ENCODE measurements at regions not wholly inside any gene's neighbourhood (a gene's known extent, or its start where the extent isn't known, plus 50 kb on each side); places are given as distances from the start of the nearest gene placed in this dataset.

DNA sequence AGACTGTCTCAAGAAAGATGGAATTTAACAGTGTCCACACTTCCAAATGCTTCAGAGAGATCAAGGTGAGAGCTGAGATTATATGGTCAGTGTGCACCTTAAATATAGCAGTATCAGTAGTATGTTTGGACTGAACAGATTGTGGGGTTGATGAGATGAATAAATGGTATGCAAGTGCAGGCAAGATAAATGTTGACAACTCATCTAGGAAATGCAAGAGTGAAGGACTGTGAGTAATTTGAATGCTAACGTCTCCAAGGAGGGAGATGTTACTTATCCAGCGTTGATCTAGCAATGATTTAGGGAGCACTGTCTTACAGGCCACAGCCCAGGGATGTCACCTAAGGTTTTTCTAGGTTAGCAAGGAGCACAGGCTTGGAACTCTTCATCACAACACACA lies 170.7 kb upstream of the GALNT2 start:
- Histone ChIP-seq H2AK5ac (ENCODE audit: low read length, severe bottlenecking) (no peak overlapping the region), H3K27me3 (ENCODE audit: control insufficient read depth in 1 of 2, insufficient read depth in 1 of 2, low read length in 2 of 2) (peaks cover 6 to 15% of the 10 kb centered on the region in 2 experiments), H3K36me3 (ENCODE audit: control insufficient read depth in 1 of 2, insufficient read depth in 2 of 2, low read depth in 1 of 2, low read length in 2 of 2) (no peaks in the 10 kb centered on the region), H3K18ac (ENCODE audit: low read depth in 1 of 2, low read length in 2 of 2) (no peak overlapping the region), H3K4me3 (ENCODE audit: insufficient read depth in 1 of 2, low read depth in 1 of 2, low read length in 2 of 2) (no peak overlapping the region), H3K4me2 (ENCODE audit: low read length, poor library complexity, severe bottlenecking) (no peak overlapping the region), H3K14ac (ENCODE audit: low read length in 2 of 2) (no peak overlapping the region), H3K4ac (ENCODE audit: low read depth in 1 of 2, low read length in 2 of 2) (no peak overlapping the region), H3K4me1 (ENCODE audit: control insufficient read depth, insufficient read depth, low read depth, low read length) (no peaks in the 10 kb centered on the region), H2BK15ac (ENCODE audit: low read depth, poor library complexity, severe bottlenecking) (no peak overlapping the region), H4K8ac (ENCODE audit: low read length) (no peak overlapping the region), H3K79me1 (replicated peaks; ENCODE audit: low read length, poor library complexity, severe bottlenecking) (no peaks in the 10 kb centered on the region), H2BK5ac (ENCODE audit: low read depth, low read length, poor library complexity, severe bottlenecking) (no peak overlapping the region), H4K91ac (ENCODE audit: low read length) (no peak overlapping the region), H3K9me3 (ENCODE audit: control insufficient read depth, low read length) (no peaks in the 10 kb centered on the region), H2BK12ac (ENCODE audit: low read length in 2 of 2) (no peak overlapping the region), H3K27ac (ENCODE audit: low read length, poor library complexity, severe bottlenecking) (no peak overlapping the region), H2AFZ (ENCODE audit: low read depth, low read length) (no peak overlapping the region), H2BK120ac (ENCODE audit: low read depth, low read length) (no peak overlapping the region), H3K9ac (ENCODE audit: low read length) (no peak overlapping the region), H3K23ac (ENCODE audit: low read length in 2 of 2) (no peak overlapping the region)
- DNase-seq = no peak
- 55% methylated on average over 2 of the region's 2 CpGs for WGBS

DNA sequence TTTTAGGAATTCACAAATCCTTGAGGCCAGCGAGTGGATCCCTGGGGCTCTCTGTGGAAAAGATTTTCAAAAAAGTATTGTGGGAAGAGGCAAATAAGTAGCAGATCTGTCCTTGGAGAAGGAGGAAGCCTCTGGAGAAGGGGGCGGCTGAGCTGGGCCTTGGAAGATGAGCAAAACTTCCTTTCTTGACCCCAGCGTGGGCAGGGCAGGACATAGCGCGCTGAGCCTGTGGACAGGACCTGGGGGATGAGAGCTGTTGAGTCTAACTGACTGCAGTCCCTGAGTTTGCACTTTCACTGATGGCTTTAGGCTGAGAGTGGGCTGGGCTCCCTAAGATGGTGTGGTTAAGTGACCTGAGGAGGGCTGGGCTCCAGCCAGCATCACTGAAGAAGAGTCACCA lies 170.2 kb upstream of the GALNT2 start:
- H4K8ac ChIP-seq (ENCODE audit: low read length) = no peak overlapping the region
- H3K4me3 ChIP-seq (ENCODE audit: insufficient read depth in 1 of 2, low read depth in 1 of 2, low read length in 2 of 2) = no peak overlapping the region
- no peak overlapping the region for H3K18ac ChIP-seq (ENCODE audit: low read depth in 1 of 2, low read length in 2 of 2)
- no peak overlapping the region for H2AK5ac ChIP-seq (ENCODE audit: low read length, severe bottlenecking)
- no peak overlapping the region for H2AFZ ChIP-seq (ENCODE audit: low read depth, low read length)
- H3K14ac ChIP-seq (ENCODE audit: low read length in 2 of 2) = no peak overlapping the region
- no peak for DNase-seq
- no peaks in the 10 kb centered on the region for H3K79me1 ChIP-seq (replicated peaks; ENCODE audit: low read length, poor library complexity, severe bottlenecking)
- H3K9ac ChIP-seq (ENCODE audit: low read length) = no peak overlapping the region
- no peak overlapping the region for H3K4me2 ChIP-seq (ENCODE audit: low read length, poor library complexity, severe bottlenecking)
- 88% methylated on average over 5 of the region's 5 CpGs for WGBS
- no peak overlapping the region for H4K91ac ChIP-seq (ENCODE audit: low read length)
- no peak overlapping the region for H3K23ac ChIP-seq (ENCODE audit: low read length in 2 of 2)
- H3K4me1 ChIP-seq (ENCODE audit: control insufficient read depth, insufficient read depth, low read depth, low read length) = no peaks in the 10 kb centered on the region
- no peak overlapping the region for H2BK120ac ChIP-seq (ENCODE audit: low read depth, low read length)
- H3K9me3 ChIP-seq (ENCODE audit: control insufficient read depth, low read length) = peaks cover 2% of the 10 kb centered on the region
- H2BK5ac ChIP-seq (ENCODE audit: low read depth, low read length, poor library complexity, severe bottlenecking) = no peak overlapping the region
- no peaks in the 10 kb centered on the region for H3K36me3 ChIP-seq (ENCODE audit: control insufficient read depth in 1 of 2, insufficient read depth in 2 of 2, low read depth in 1 of 2, low read length in 2 of 2)
- no peak overlapping the region for H3K4ac ChIP-seq (ENCODE audit: low read depth in 1 of 2, low read length in 2 of 2)
- H3K27me3 ChIP-seq (ENCODE audit: control insufficient read depth in 1 of 2, insufficient read depth in 1 of 2, low read length in 2 of 2) = peaks cover 6 to 15% of the 10 kb centered on the region in 2 experiments
- H3K27ac ChIP-seq (ENCODE audit: low read length, poor library complexity, severe bottlenecking) = no peak overlapping the region
- H2BK15ac ChIP-seq (ENCODE audit: low read depth, poor library complexity, severe bottlenecking) = no peak overlapping the region
- H2BK12ac ChIP-seq (ENCODE audit: low read length in 2 of 2) = no peak overlapping the region

GRCh38 chr1:229897501-229897900 lies 169.5 kb upstream of the GALNT2 start:
- Histone ChIP-seq H3K9me3 (ENCODE audit: control insufficient read depth, low read length) (peaks cover 2% of the 10 kb centered on the region), H3K9ac (ENCODE audit: low read length) (no peak overlapping the region), H3K14ac (ENCODE audit: low read length in 2 of 2) (no peak overlapping the region), H2BK15ac (ENCODE audit: low read depth, poor library complexity, severe bottlenecking) (no peak overlapping the region), H2AFZ (ENCODE audit: low read depth, low read length) (no peak overlapping the region), H2BK120ac (ENCODE audit: low read depth, low read length) (no peak overlapping the region), H4K91ac (ENCODE audit: low read length) (no peak overlapping the region), H3K79me1 (replicated peaks; ENCODE audit: low read length, poor library complexity, severe bottlenecking) (no peaks in the 10 kb centered on the region), H3K4me1 (ENCODE audit: control insufficient read depth, insufficient read depth, low read depth, low read length) (no peaks in the 10 kb centered on the region), H3K4me3 (ENCODE audit: insufficient read depth in 1 of 2, low read depth in 1 of 2, low read length in 2 of 2) (no peak overlapping the region), H2AK5ac (ENCODE audit: low read length, severe bottlenecking) (no peak overlapping the region), H3K4me2 (ENCODE audit: low read length, poor library complexity, severe bottlenecking) (no peak overlapping the region), H2BK5ac (ENCODE audit: low read depth, low read length, poor library complexity, severe bottlenecking) (no peak overlapping the region), H3K27ac (ENCODE audit: low read length, poor library complexity, severe bottlenecking) (no peak overlapping the region), H3K18ac (ENCODE audit: low read depth in 1 of 2, low read length in 2 of 2) (no peak overlapping the region), H3K27me3 (ENCODE audit: control insufficient read depth in 1 of 2, insufficient read depth in 1 of 2, low read length in 2 of 2) (peaks cover 6 to 15% of the 10 kb centered on the region in 2 experiments), H3K36me3 (ENCODE audit: control insufficient read depth in 1 of 2, insufficient read depth in 2 of 2, low read depth in 1 of 2, low read length in 2 of 2) (no peaks in the 10 kb centered on the region), H3K23ac (ENCODE audit: low read length in 2 of 2) (no peak overlapping the region), H3K4ac (ENCODE audit: low read depth in 1 of 2, low read length in 2 of 2) (no peak overlapping the region), H4K8ac (ENCODE audit: low read length) (no peak overlapping the region), H2BK12ac (ENCODE audit: low read length in 2 of 2) (no peak overlapping the region)
- DNase-seq = no peak
- WGBS = 79% methylated on average over 7 of the region's 8 CpGs

GRCh38 chr1:229900220-229900619 lies 166.8 kb upstream of the GALNT2 start:
- no peaks in the 10 kb centered on the region for H3K36me3 ChIP-seq (ENCODE audit: control insufficient read depth in 1 of 2, insufficient read depth in 2 of 2, low read depth in 1 of 2, low read length in 2 of 2)
- peaks cover 2% of the 10 kb centered on the region for H3K9me3 ChIP-seq (ENCODE audit: control insufficient read depth, low read length)
- H2BK120ac ChIP-seq (ENCODE audit: low read depth, low read length) = no peak overlapping the region
- H3K18ac ChIP-seq (ENCODE audit: low read depth in 1 of 2, low read length in 2 of 2) = no peak overlapping the region
- no peaks in the 10 kb centered on the region for H3K79me1 ChIP-seq (replicated peaks; ENCODE audit: low read length, poor library complexity, severe bottlenecking)
- DNase-seq = no peak
- H4K8ac ChIP-seq (ENCODE audit: low read length) = no peak overlapping the region
- H3K9ac ChIP-seq (ENCODE audit: low read length) = no peak overlapping the region
- no peak overlapping the region for H2BK15ac ChIP-seq (ENCODE audit: low read depth, poor library complexity, severe bottlenecking)
- no peak overlapping the region for H3K27ac ChIP-seq (ENCODE audit: low read length, poor library complexity, severe bottlenecking)
- H2BK12ac ChIP-seq (ENCODE audit: low read length in 2 of 2) = no peak overlapping the region
- no peak overlapping the region for H3K23ac ChIP-seq (ENCODE audit: low read length in 2 of 2)
- no peak overlapping the region for H4K91ac ChIP-seq (ENCODE audit: low read length)
- H2AFZ ChIP-seq (ENCODE audit: low read depth, low read length) = no peak overlapping the region
- H2AK5ac ChIP-seq (ENCODE audit: low read length, severe bottlenecking) = no peak overlapping the region
- H3K4me3 ChIP-seq (ENCODE audit: insufficient read depth in 1 of 2, low read depth in 1 of 2, low read length in 2 of 2) = no peak overlapping the region
- H3K14ac ChIP-seq (ENCODE audit: low read length in 2 of 2) = no peak overlapping the region
- peaks cover 5 to 15% of the 10 kb centered on the region in 2 experiments for H3K27me3 ChIP-seq (ENCODE audit: control insufficient read depth in 1 of 2, insufficient read depth in 1 of 2, low read length in 2 of 2)
- WGBS = no CpG with 5 or more reads among the region's 1 CpG
- H2BK5ac ChIP-seq (ENCODE audit: low read depth, low read length, poor library complexity, severe bottlenecking) = no peak overlapping the region
- H3K4ac ChIP-seq (ENCODE audit: low read depth in 1 of 2, low read length in 2 of 2) = no peak overlapping the region
- H3K4me2 ChIP-seq (ENCODE audit: low read length, poor library complexity, severe bottlenecking) = peak overlapping the region; percentile 16
- no peaks in the 10 kb centered on the region for H3K4me1 ChIP-seq (ENCODE audit: control insufficient read depth, insufficient read depth, low read depth, low read length)

Data from mesenchymal stem cell (in vitro differentiated cells and primary cell).